Testis (tissue), 2 donors: ENCODE measurements at regions not wholly inside any gene's neighbourhood (a gene's known extent, or its start where the extent isn't known, plus 50 kb on each side); places are given as distances from the start of the nearest gene placed in this dataset.

ENCODE experiments used
- DNase-seq: peaks from one replicate; pipeline ENCODE4 v3.0.0-alpha.2; 2019
- H3K27ac ChIP-seq, 2 donors: fragments of 200-600 bp; sonication (generic); one replicate each; pipeline ENCODE4 v1.5.1; 2019
- H3K27me3 ChIP-seq: fragments of 200-600 bp; sonication (generic); one replicate; pipeline ENCODE4 v1.5.1; 2019
- H3K36me3 ChIP-seq: fragments of 200-600 bp; sonication (generic); one replicate; pipeline ENCODE4 v1.5.1; 2017; ENCODE audit warnings: low read depth; ENCODE audit errors: missing control alignments
- H3K4me1 ChIP-seq: fragments of 200-600 bp; sonication (generic); one replicate; pipeline ENCODE4 v1.5.1; 2019
- H3K4me3 ChIP-seq, 2 donors: fragments of 200-600 bp; sonication (generic); one replicate each; pipeline ENCODE4 v1.5.1; 2017 to 2019
- H3K9me3 ChIP-seq: fragments of 200-600 bp; sonication (generic); one replicate; pipeline ENCODE4 v1.5.1; 2017
- CTCF ChIP-seq, 3 experiments: fragments of 450-650 bp in 2 of 3; fragments of 200-600 bp in 1 of 3; sonication (generic) in 1 of 3; IDR thresholded peaks; one replicate each; pipeline ENCODE4 v1.5.1; 2016 to 2019; ENCODE audit warnings: antibody characterized with exemption in 3 of 3, mild to moderate bottlenecking in 2 of 3, moderate library complexity in 1 of 3
- POLR2A ChIP-seq: fragments of 450-650 bp; IDR thresholded peaks from one replicate; pipeline ENCODE4 v1.6.1; 2017; ENCODE audit warnings: antibody characterized with exemption, mild to moderate bottlenecking, moderate library complexity
- WGBS, 2 donors: methylation state at CpG; one replicate each; pipeline ENCODE4 v1.1.5; 2018; 5-methylcytosine and 5-hydroxymethylcytosine counted together
- intact Hi-C: fragments of 100-400 bp; cut with DNase I; formaldehyde crosslinking; loops from one replicate; pipeline ENCODE4 v1.15.1; 2023; ENCODE audit warnings: low total_unique reads

GRCh38 chr17:79528592-79529125 is 82.2 kb downstream of the RBFOX3 start:
- intact Hi-C loops = no loop called here
- DNase-seq = no peak
- H3K4me3 ChIP-seq = no peak overlapping the region
- no peaks in the 10 kb centered on the region for H3K27me3 ChIP-seq
- H3K27ac ChIP-seq = no peak overlapping the region
- no peak for TF ChIP-seq POLR2A
- H3K36me3 ChIP-seq = no peaks in the 10 kb centered on the region
- no peaks in the 10 kb centered on the region for H3K9me3 ChIP-seq
- 93 to 96% methylated on average over 11 of the region's 11 CpGs for WGBS, 2 donors
- no peaks in the 10 kb centered on the region for H3K4me1 ChIP-seq

GRCh38 chr17:79527306-79527705 is 83.5 kb downstream of the RBFOX3 start:
- H3K36me3 ChIP-seq = no peaks in the 10 kb centered on the region
- intact Hi-C loops = no loop called here
- H3K9me3 ChIP-seq = no peaks in the 10 kb centered on the region
- 91 to 95% methylated on average over 9 of the region's 9 CpGs for WGBS, 2 donors
- DNase-seq = no peak
- no peaks in the 10 kb centered on the region for H3K4me1 ChIP-seq
- TF ChIP-seq CTCF (IDR thresholded peaks at IDR 0.05) (no peak), POLR2A (no peak)
- H3K27me3 ChIP-seq = no peaks in the 10 kb centered on the region
- H3K4me3 ChIP-seq = no peak overlapping the region
- no peak overlapping the region for H3K27ac ChIP-seq

- WGBS, 2 donors = 86 to 89% methylated on average over 20 to 22 of the region's 22 CpGs
- DNase-seq = no peak
- Histone ChIP-seq H3K27ac (no peak overlapping the region), H3K36me3 (no peaks in the 10 kb centered on the region), H3K9me3 (no peaks in the 10 kb centered on the region), H3K4me1 (no peaks in the 10 kb centered on the region), H3K27me3 (no peaks in the 10 kb centered on the region), H3K4me3 (no peak overlapping the region)
- TF ChIP-seq POLR2A (no peak), CTCF (IDR thresholded peaks at IDR 0.05) (no peak)
- intact Hi-C loops = no loop called here
Measured at GRCh38 chr17:79525793-79526677, 84.8 kb downstream of the RBFOX3 start.

GRCh38 chr17:79524213-79525187 is 86.4 kb downstream of the RBFOX3 start:
- 82 to 85% methylated on average over 10 to 19 of the region's 19 CpGs for whole genome bisulfite sequencing, 2 donors

More at GRCh38 chr17:79524213-79525187, 86.4 kb downstream of the RBFOX3 start:
- H3K4me3 ChIP-seq = no peak overlapping the region
- no peak for DNase-seq
- H3K27ac ChIP-seq = no peak overlapping the region
- H3K9me3 ChIP-seq = no peaks in the 10 kb centered on the region
- H3K27me3 ChIP-seq = no peaks in the 10 kb centered on the region
- no peak for TF ChIP-seq POLR2A
- TF ChIP-seq CTCF (IDR thresholded peaks at IDR 0.05) = no peak
- H3K36me3 ChIP-seq = no peaks in the 10 kb centered on the region
- intact Hi-C loops = no loop called here
- H3K4me1 ChIP-seq = no peaks in the 10 kb centered on the region
